DOHH2 (cell line): ENCODE measurements at regions not wholly inside any gene's neighbourhood (a gene's known extent, or its start where the extent isn't known, plus 50 kb on each side); places are given as distances from the start of the nearest gene placed in this dataset.
A peak's percentile ranks its signal among the peaks of the same experiment; 100 is the strongest.

Experiments
- H3F3A ChIP-seq: fragments of 200-600 bp; sonication (generic), shearing (Covaris generic); 2 replicates; pipeline ENCODE4 v1.6.0; 2016; ENCODE audit warnings: antibody characterized with exemption, mild to moderate bottlenecking; ENCODE audit not compliant: control insufficient read depth, insufficient read depth
- H3K27ac ChIP-seq: fragments of 200-600 bp; sonication (generic); 2 replicates; pipeline ENCODE4 v1.5.1; 2014; ENCODE audit warnings: low read depth, mild to moderate bottlenecking, low read length, moderate library complexity
- H3K27me3 ChIP-seq: fragments of 200-600 bp; sonication (generic); 2 replicates; pipeline ENCODE4 v1.6.1; 2014; ENCODE audit warnings: mild to moderate bottlenecking, low read length, mixed read lengths; ENCODE audit not compliant: control insufficient read depth
- H3K36me3 ChIP-seq: fragments of 200-600 bp; sonication (generic); 2 replicates; pipeline ENCODE4 v1.6.1; 2014; ENCODE audit warnings: mild to moderate bottlenecking, low read length, moderate library complexity, mixed read lengths; ENCODE audit not compliant: control insufficient read depth
- H3K4me1 ChIP-seq: fragments of 200-600 bp; sonication (generic); 2 replicates; pipeline ENCODE4 v1.6.1; 2014; ENCODE audit warnings: mild to moderate bottlenecking, low read length, mixed read lengths; ENCODE audit not compliant: control insufficient read depth
- H3K4me2 ChIP-seq: fragments of 200-600 bp; sonication (generic); 2 replicates; pipeline ENCODE4 v1.6.0; 2014; ENCODE audit warnings: mild to moderate bottlenecking, low read length, moderate library complexity
- H3K4me3 ChIP-seq: fragments of 200-600 bp; sonication (generic); 2 replicates; pipeline ENCODE4 v1.5.1; 2014; ENCODE audit warnings: mild to moderate bottlenecking, low read length, mixed read lengths
- H3K79me2 ChIP-seq: fragments of 200-600 bp; sonication (generic); 2 replicates; pipeline ENCODE4 v1.6.1; 2014; ENCODE audit warnings: mild to moderate bottlenecking, low read length, mixed read lengths; ENCODE audit not compliant: control insufficient read depth
- H3K9me2 ChIP-seq: fragments of 200-600 bp; sonication (generic); replicated peaks from 2 replicates; pipeline ENCODE4 v1.6.1; 2014; ENCODE audit warnings: mild to moderate bottlenecking, low read length, mixed read lengths; ENCODE audit not compliant: control insufficient read depth
- H3K9me3 ChIP-seq: fragments of 200-600 bp; sonication (generic); 2 replicates; pipeline ENCODE4 v1.6.1; 2014; ENCODE audit warnings: antibody characterized with exemption, low read length, mixed read lengths; ENCODE audit not compliant: control insufficient read depth, insufficient read depth
- H4K20me1 ChIP-seq: fragments of 200-600 bp; sonication (generic); 2 replicates; pipeline ENCODE4 v1.6.0; 2014; ENCODE audit warnings: low read depth, mild to moderate bottlenecking, antibody characterized with exemption, low read length, moderate library complexity; ENCODE audit not compliant: control insufficient read depth, insufficient read depth
- EZH2phosphoT487 ChIP-seq: fragments of 200-600 bp; sonication (generic); IDR thresholded peaks from 2 replicates; pipeline ENCODE4 v1.6.1; 2017; ENCODE audit warnings: borderline replicate concordance, mild to moderate bottlenecking, antibody characterized with exemption, low read length, moderate library complexity, mixed read lengths
- TF ChIP-seq, protein P1 (sequence below): fragments of 200-600 bp; sonication (generic); IDR thresholded peaks from one replicate; pipeline ENCODE4 v1.5.1; 2014; ENCODE audit warnings: antibody characterized with exemption, mild to moderate bottlenecking, low read depth, low read length; ENCODE audit not compliant: poor library complexity, severe bottlenecking

- peaks cover 14% of the 10 kb centered on the region for H3K4me1 ChIP-seq
- no peaks in the 10 kb centered on the region for H3K27me3 ChIP-seq
- H3K36me3 ChIP-seq = peaks cover 12% of the 10 kb centered on the region
- H3K9me2 ChIP-seq = no peaks in the 10 kb centered on the region
- H4K20me1 ChIP-seq = no peaks in the 10 kb centered on the region
- H3F3A ChIP-seq = no peaks in the 10 kb centered on the region
- H3K9me3 ChIP-seq = no peaks in the 10 kb centered on the region
- no peak overlapping the region for H3K27ac ChIP-seq
- no peak overlapping the region for H3K4me2 ChIP-seq
- TF ChIP-seq EZH2phosphoT487 = no peak
- TF ChIP-seq, protein P1, sequence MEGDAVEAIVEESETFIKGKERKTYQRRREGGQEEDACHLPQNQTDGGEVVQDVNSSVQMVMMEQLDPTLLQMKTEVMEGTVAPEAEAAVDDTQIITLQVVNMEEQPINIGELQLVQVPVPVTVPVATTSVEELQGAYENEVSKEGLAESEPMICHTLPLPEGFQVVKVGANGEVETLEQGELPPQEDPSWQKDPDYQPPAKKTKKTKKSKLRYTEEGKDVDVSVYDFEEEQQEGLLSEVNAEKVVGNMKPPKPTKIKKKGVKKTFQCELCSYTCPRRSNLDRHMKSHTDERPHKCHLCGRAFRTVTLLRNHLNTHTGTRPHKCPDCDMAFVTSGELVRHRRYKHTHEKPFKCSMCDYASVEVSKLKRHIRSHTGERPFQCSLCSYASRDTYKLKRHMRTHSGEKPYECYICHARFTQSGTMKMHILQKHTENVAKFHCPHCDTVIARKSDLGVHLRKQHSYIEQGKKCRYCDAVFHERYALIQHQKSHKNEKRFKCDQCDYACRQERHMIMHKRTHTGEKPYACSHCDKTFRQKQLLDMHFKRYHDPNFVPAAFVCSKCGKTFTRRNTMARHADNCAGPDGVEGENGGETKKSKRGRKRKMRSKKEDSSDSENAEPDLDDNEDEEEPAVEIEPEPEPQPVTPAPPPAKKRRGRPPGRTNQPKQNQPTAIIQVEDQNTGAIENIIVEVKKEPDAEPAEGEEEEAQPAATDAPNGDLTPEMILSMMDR = no peak
- H3K79me2 ChIP-seq = no peaks in the 10 kb centered on the region
- no peak overlapping the region for H3K4me3 ChIP-seq
These were observed 101.0 kb upstream of the RIOK3 start for GRCh38 chr18:23352042-23352441.

DNA sequence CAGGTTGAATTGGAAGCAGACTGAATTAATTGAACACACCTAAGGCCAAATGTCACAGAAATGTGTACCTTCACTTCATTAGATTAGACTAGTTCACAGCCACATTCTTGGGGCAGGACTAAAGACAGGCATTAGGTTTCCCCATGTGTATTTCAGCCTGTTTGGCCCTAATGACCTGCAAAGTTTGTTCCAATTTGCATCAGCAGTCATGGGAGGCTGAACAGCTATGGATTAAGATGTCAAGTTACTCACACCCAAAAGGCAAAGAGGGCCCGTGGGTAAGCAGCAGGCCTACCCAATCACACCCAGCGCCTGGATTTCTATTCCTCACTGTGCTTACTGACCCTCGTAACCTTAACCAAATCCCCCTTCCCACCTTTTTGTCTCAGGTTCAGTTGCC, 99.6 kb upstream of the RIOK3 start:
- no peak overlapping the region for H3K27ac ChIP-seq
- peak overlapping the region; percentile 26 for H3K4me2 ChIP-seq

DNA sequence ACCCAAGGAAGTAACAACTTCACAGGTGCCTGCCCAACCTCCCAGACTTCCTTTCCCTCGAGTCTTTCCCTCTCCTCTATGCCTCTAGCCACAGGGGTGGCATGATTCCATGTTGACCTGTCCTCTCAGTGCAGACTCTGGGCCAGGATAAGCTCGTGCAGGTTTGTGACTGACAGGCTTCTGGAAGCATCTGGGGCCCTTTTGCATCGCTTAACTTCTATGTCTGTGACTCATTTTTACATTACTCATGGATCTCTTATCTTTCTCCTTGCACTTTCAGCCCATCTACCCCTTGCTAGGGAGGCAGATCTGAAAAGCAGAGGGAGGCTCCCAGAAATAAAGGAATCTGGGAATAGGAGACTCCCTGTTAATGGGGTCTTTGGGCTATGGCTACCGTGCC, 98.5 kb upstream of the RIOK3 start:
- peaks cover 33% of the 10 kb centered on the region for H3K4me1 ChIP-seq
- no peaks in the 10 kb centered on the region for H3K27me3 ChIP-seq
- H3K36me3 ChIP-seq = peaks cover 6% of the 10 kb centered on the region; the same call in 1 of the 2 replicates
- H3K79me2 ChIP-seq = no peaks in the 10 kb centered on the region
- no peaks in the 10 kb centered on the region for H3K9me3 ChIP-seq
- no peak overlapping the region for H3K4me2 ChIP-seq
- TF ChIP-seq EZH2phosphoT487 = no peak
- TF ChIP-seq, protein P1 = no peak
- no peak overlapping the region for H3K27ac ChIP-seq
- H3F3A ChIP-seq = no peaks in the 10 kb centered on the region
- H4K20me1 ChIP-seq = no peaks in the 10 kb centered on the region
- H3K9me2 ChIP-seq = no peaks in the 10 kb centered on the region
- H3K4me3 ChIP-seq = no peak overlapping the region

More for the DNA sequence above, 99.6 kb upstream of the RIOK3 start:
- Histone ChIP-seq H3K9me3 (no peaks in the 10 kb centered on the region), H3K4me3 (no peak overlapping the region), H3K79me2 (no peaks in the 10 kb centered on the region), H3K4me1 (peaks cover 21% of the 10 kb centered on the region), H3K36me3 (peaks cover 14% of the 10 kb centered on the region), H3K9me2 (no peaks in the 10 kb centered on the region), H4K20me1 (no peaks in the 10 kb centered on the region), H3F3A (no peaks in the 10 kb centered on the region), H3K27me3 (no peaks in the 10 kb centered on the region)
- TF ChIP-seq, protein P1 = no peak
- no peak for TF ChIP-seq EZH2phosphoT487
